Activated T-helper 2 cell treated with anti-CD3 and anti-CD28 coated beads, Interferon-gamma antibody, Interleukin-2, Interleukin-4, amounts not matched to agents 10 μg/mL and 5 μg/mL and 100 μg/mL, durations not matched to agents 14 hours and 24 hours and 36 hours (primary cell): ENCODE measurements at regions not wholly inside any gene's neighbourhood (a gene's known extent, or its start where the extent isn't known, plus 50 kb on each side); places are given as distances from the start of the nearest gene placed in this dataset.

Experiments used
- DNase-seq: peaks from one replicate; pipeline ENCODE4 v3.0.0; 2021; ENCODE audit warnings: low spot score
- H3K27ac Mint-ChIP-seq: one replicate; pipeline ENCODE4 v1.8.0; 2021; ENCODE audit warnings: mixed read lengths
- H3K27me3 Mint-ChIP-seq: one replicate; pipeline ENCODE4 v1.8.0; 2021; ENCODE audit warnings: low read depth, mixed read lengths
- H3K36me3 Mint-ChIP-seq: one replicate; pipeline ENCODE4 v1.8.0; 2021; ENCODE audit warnings: low read depth, mixed read lengths
- H3K4me1 Mint-ChIP-seq: one replicate; pipeline ENCODE4 v1.8.0; 2021; ENCODE audit warnings: low read depth, mixed read lengths
- H3K4me3 Mint-ChIP-seq: one replicate; pipeline ENCODE4 v1.8.0; 2021; ENCODE audit warnings: low read depth, mild to moderate bottlenecking, moderate library complexity, mixed read lengths
- H3K9me3 Mint-ChIP-seq: one replicate; pipeline ENCODE4 v1.8.0; 2021; ENCODE audit warnings: mixed read lengths
- intact Hi-C: fragments of 100-400 bp; cut with micrococcal nuclease; formaldehyde crosslinking; loops from one replicate; pipeline ENCODE4 v1.15.1; 2023

DNA sequence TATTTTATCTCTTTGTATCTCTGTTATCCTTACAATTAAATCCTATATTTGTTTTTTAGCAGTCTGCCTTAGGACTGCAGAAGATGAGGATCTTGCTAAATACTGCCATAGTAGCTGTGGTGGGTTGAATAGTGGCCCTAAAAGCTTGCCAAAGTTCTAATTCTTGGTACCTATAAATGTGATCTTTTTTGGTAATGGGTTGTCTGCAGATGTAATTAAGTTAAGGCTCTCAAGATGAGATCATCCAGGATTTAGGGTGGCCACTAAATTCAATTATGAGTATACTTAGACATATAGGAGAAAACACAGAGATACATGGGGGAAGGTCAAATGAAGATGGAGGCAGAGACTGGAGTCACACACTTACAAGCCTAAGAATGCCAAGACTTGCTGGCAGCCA lies 1753.7 kb downstream of the RPA4 start:
- H3K4me1 Mint-ChIP-seq: no peaks in the 10 kb centered on the region
- peaks cover 4% of the 10 kb centered on the region for H3K9me3 Mint-ChIP-seq
- no peaks in the 10 kb centered on the region for H3K27me3 Mint-ChIP-seq
- H3K4me3 Mint-ChIP-seq: no peak overlapping the region
- no peak overlapping the region for H3K27ac Mint-ChIP-seq
- no peak for DNase-seq
- intact Hi-C loops: no loop called here
- H3K36me3 Mint-ChIP-seq: no peaks in the 10 kb centered on the region

GRCh38 chrX:98646351-98646750 lies 1762.6 kb downstream of the RPA4 start:
- intact Hi-C loops: no loop called here

DNA sequence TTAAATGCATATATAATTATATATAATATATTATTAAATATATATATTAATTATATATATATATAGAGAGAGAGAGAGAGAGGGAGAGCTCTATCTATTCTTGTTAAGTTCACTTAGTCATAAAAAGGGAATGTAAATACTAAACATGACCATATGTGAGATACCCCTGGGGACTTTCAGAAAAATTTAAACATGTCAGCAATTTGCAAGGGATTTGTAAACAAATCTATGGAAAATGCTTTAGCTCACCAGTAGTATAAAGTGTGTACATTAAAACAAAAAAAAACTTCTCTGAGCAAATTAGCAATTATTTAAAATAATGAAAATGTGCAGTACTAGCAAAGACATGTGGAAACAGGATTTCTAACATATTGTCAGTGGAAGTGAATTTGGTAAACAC lies 1755.5 kb downstream of the PCDH19 start:
- H3K27ac Mint-ChIP-seq: no peak overlapping the region
- peaks cover 4% of the 10 kb centered on the region for H3K9me3 Mint-ChIP-seq
- H3K36me3 Mint-ChIP-seq: no peaks in the 10 kb centered on the region
- DNase-seq: no peak
- no peaks in the 10 kb centered on the region for H3K27me3 Mint-ChIP-seq
- H3K4me1 Mint-ChIP-seq: no peaks in the 10 kb centered on the region
- H3K4me3 Mint-ChIP-seq: no peak overlapping the region
- intact Hi-C loops: no loop called here

More at GRCh38 chrX:98646351-98646750, 1762.6 kb downstream of the RPA4 start:
- no peaks in the 10 kb centered on the region for H3K27me3 Mint-ChIP-seq
- no peak overlapping the region for H3K4me3 Mint-ChIP-seq
- H3K9me3 Mint-ChIP-seq: no peaks in the 10 kb centered on the region
- H3K36me3 Mint-ChIP-seq: no peaks in the 10 kb centered on the region
- DNase-seq: no peak
- H3K27ac Mint-ChIP-seq: no peak overlapping the region
- no peaks in the 10 kb centered on the region for H3K4me1 Mint-ChIP-seq
